HG02642 (cell line): ENCODE measurements at regions not wholly inside any gene's neighbourhood (a gene's known extent, or its start where the extent isn't known, plus 50 kb on each side); places are given as distances from the start of the nearest gene placed in this dataset.
"Not testable (repeated sequence)": the region's sequence is repeated elsewhere in the genome, so short reads cannot be mapped to it uniquely, and the experiment has no call there.

ENCODE experiments used
- ATAC-seq: cut with Tn5 transposase; IDR thresholded peaks from one replicate; pipeline ENCODE4 v1.9.1; 2021; ENCODE audit warnings: mild to moderate bottlenecking; ENCODE audit not compliant: unreplicated experiment, poor library complexity

GRCh38 chr10:30704026-30704600 lies 74.6 kb upstream of the LYZL2 start:
- no peak for ATAC-seq

- not testable (repeated sequence) for ATAC-seq
These were observed 73.9 kb upstream of the LYZL2 start for GRCh38 chr10:30703446-30703845.

GRCh38 chr10:30702860-30703259 lies 73.3 kb upstream of the LYZL2 start:
- ATAC-seq: no peak

DNA sequence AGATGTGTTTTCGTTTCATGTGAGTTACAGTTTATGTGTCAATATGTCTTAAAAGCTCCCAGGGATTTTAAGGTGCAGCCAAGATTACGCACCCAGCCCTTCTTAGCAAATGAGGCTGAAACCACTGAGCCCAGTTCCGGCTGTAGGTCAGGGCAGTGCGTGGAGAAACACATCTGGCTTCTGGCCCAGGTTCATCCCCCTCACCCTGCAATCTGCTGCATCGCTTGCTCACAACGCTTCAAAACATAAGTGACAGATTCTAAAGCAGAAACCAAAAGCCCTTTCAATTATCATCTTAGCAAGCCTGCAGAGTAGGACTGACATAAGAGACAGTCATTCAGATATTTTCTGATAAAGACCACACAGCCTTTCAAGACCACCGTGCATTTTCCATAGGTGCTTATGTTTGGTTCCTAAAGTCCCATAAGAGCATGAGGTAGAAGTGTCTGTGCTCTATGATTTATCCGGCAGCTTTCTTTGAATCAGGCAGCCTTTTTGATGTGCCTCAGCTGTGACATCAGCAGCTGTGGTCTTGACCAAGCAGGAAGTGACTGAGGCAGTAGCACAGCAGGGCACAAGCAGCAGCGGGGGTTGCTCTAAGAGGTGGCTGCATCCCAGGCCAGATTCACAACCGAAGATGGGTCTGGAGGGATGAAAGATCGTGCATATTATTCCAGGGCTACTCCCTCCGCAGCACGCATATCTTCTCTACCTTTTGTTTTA lies 72.1 kb upstream of the LYZL2 start:
- ATAC-seq: peak; percentile 61

DNA sequence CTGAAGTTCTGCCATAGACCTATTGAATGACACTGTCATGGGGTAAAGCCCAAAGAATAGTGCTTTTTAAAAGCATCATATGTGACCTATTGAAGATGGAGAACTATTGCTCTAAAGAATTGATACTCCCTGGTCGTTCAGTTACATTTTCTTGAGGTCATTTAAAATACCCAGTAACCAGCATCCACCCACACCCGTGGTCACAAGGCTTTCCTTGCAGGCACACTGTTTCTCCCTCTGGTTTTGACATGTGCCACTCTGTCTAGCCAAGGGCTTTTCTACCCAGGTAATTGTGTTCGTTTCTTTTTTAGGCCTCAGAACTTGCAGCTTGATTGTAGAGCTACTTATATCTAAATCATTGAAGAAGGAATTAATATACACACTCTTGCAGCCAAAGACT lies 68.3 kb upstream of the LYZL2 start:
- no peak for ATAC-seq

- ATAC-seq: not testable (repeated sequence)
These were observed 67.7 kb upstream of the LYZL2 start for GRCh38 chr10:30697221-30697620.

DNA sequence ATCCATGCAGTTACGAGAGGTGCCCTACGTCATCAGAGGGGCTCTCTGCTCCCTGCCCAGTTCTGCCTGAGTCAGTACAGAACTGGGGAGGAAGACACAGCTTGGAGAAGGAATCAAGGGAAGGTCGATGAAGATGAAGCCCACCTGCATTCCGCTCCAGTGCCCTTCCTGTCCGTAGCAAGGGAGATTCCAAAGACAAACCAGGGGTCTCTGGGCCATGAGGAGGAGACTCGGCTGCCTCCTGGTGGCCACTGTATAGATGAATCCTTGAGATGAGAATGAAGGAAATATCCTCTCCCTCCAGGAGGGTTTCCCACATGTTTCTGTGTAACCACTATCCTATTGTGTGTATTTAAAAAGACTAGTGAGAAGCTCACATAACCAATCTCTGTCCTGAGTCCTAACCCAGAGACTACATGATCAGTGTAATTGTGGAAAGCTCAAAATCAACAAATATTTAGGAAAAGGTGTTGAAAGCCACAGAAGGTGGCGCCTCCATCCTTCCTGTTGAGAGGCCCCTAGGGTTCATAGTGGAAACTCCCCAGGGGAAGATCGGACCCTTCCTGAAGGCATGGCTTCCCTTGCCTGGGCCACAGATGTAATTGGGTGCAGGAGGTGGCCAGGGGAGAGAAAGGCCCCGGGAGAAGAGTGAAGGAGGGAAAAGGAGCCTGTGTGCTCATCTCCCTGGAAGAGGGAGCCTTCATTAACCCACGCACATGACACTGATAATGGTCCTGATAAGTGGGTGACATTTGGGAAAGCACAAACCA lies 67.0 kb upstream of the LYZL2 start:
- not testable (repeated sequence) for ATAC-seq

DNA sequence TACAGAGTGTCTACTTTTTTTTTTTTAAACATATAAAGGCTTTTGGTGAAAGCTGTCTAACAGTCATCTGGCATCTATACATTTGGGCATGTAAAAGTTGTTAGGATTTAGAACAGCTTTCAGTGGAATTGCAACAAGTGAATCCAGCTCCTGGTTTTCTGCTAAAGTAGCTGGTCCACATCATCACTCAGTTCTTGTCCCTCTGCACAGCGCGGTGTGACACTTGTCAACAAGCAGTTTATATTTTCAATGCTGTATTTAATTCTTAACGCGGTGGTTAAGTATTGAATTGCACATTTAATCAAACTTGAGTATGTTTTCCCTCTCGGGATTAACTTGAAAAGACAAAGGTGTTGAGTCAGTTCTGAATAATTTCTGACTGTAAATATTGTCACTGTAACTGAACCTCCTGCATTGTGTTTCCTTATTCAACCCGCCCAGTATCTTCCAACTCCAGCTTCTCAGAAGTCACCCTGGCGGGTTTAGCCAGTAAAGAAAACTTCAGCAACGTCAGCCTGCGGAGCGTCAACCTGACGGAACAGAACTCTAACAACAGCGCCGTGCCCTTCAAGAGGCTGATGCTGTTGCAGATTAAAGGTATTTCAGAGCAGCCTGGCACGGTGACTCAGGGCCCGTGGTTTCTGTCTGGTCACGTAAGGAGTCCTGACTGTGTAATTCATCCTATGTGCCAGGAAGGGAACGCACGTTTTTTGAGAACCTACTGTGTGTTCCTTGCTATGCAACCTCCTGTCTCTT lies 66.1 kb upstream of the LYZL2 start:
- ATAC-seq: not testable (repeated sequence)

- ATAC-seq: no peak
These were observed 65.1 kb upstream of the LYZL2 start for GRCh38 chr10:30694518-30695228.

- ATAC-seq: no peak
These were observed 62.1 kb upstream of the LYZL2 start for GRCh38 chr10:30691639-30692015.

- ATAC-seq: not testable (repeated sequence)
These were observed 61.5 kb upstream of the LYZL2 start for GRCh38 chr10:30690948-30691638.

GRCh38 chr10:30688456-30688855 lies 58.9 kb upstream of the LYZL2 start:
- ATAC-seq: no peak

- no peak for ATAC-seq
These were observed 58.2 kb upstream of the LYZL2 start for GRCh38 chr10:30687698-30688213.

GRCh38 chr10:30686708-30687107 lies 57.2 kb upstream of the LYZL2 start:
- ATAC-seq: no peak

- no peak for ATAC-seq
These were observed 53.9 kb upstream of the LYZL2 start for GRCh38 chr10:30683496-30683895.

- ATAC-seq: not testable (repeated sequence)
These were observed 53.0 kb upstream of the LYZL2 start for GRCh38 chr10:30682377-30683199.

GRCh38 chr10:30680908-30681307 lies 51.4 kb upstream of the LYZL2 start:
- ATAC-seq: no peak
